ENCODE measurements at regions not wholly inside any gene's neighbourhood (a gene's known extent, or its start where the extent isn't known, plus 50 kb on each side); places are given as distances from the start of the nearest gene placed in this dataset.

GRCh38 chr6:11653028-11653583 lies 115.6 kb downstream of the TMEM170B start:
- DNase-seq (ENCODE audit: low spot score), result peak; percentile 31
- no peak overlapping the region for H3K27ac Mint-ChIP-seq
- H3K36me3 Mint-ChIP-seq (ENCODE audit: low read depth), result no peaks in the 10 kb centered on the region
- peaks cover 11% of the 10 kb centered on the region for H3K4me1 Mint-ChIP-seq (ENCODE audit: low read depth)
- peaks cover 16% of the 10 kb centered on the region for H3K27me3 Mint-ChIP-seq (ENCODE audit: low read depth)
- no peaks in the 10 kb centered on the region for H3K9me3 Mint-ChIP-seq
- H3K4me3 Mint-ChIP-seq (ENCODE audit: low read depth), result no peak overlapping the region
- intact Hi-C loops (cut with micrococcal nuclease), result loop anchor here (10.0 kb wide), 1 partner anchor 352 kb away; no protein-coding TSS in a partner anchor

DNA sequence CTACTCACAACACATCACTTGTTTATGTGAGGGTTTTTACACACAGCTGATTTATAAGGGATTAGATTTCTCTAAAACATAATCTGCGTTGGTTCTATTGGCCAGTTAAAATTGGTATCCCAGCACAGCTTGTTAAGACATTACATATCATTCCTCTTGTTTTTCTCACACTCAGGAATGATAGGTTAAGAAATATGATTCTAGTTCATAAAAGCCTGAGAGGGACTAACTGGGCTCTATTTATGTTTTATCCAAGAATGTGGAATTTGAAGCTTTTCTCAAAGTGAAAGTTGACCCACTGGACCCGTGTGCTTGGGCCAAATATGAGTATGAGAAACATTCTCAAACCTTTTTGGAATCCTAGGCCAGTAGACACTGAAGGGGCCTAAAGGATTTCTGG lies 117.3 kb downstream of the TMEM170B start:
- H3K36me3 Mint-ChIP-seq (ENCODE audit: low read depth), result no peaks in the 10 kb centered on the region
- peaks cover 16% of the 10 kb centered on the region for H3K27me3 Mint-ChIP-seq (ENCODE audit: low read depth)
- H3K4me1 Mint-ChIP-seq (ENCODE audit: low read depth), result peaks cover 11% of the 10 kb centered on the region
- intact Hi-C loops (cut with micrococcal nuclease), result loop anchor here (1.0 to 10.0 kb wide), 5 partner anchors 247 to 952 kb away; no protein-coding TSS in a partner anchor
- H3K27ac Mint-ChIP-seq, result no peak overlapping the region
- no peaks in the 10 kb centered on the region for H3K9me3 Mint-ChIP-seq
- no peak overlapping the region for H3K4me3 Mint-ChIP-seq (ENCODE audit: low read depth)
- no peak for DNase-seq (ENCODE audit: low spot score)

- H3K4me1 Mint-ChIP-seq (ENCODE audit: low read depth), result peaks cover 11% of the 10 kb centered on the region
- no peak for DNase-seq (ENCODE audit: low spot score)
- no peaks in the 10 kb centered on the region for H3K9me3 Mint-ChIP-seq
- no peak overlapping the region for H3K27ac Mint-ChIP-seq
- H3K36me3 Mint-ChIP-seq (ENCODE audit: low read depth), result no peaks in the 10 kb centered on the region
- no peak overlapping the region for H3K4me3 Mint-ChIP-seq (ENCODE audit: low read depth)
- peaks cover 16% of the 10 kb centered on the region for H3K27me3 Mint-ChIP-seq (ENCODE audit: low read depth)
- intact Hi-C loops (cut with micrococcal nuclease), result loop anchor here (5.0 to 10.0 kb wide), 3 partner anchors 246 to 951 kb away; no protein-coding TSS in a partner anchor
These were observed 118.9 kb downstream of the TMEM170B start for GRCh38 chr6:11656491-11656890.

- H3K27ac Mint-ChIP-seq, result no peak overlapping the region
- no peaks in the 10 kb centered on the region for H3K36me3 Mint-ChIP-seq (ENCODE audit: low read depth)
- H3K9me3 Mint-ChIP-seq, result peaks cover 4% of the 10 kb centered on the region
- peaks cover 11% of the 10 kb centered on the region for H3K27me3 Mint-ChIP-seq (ENCODE audit: low read depth)
- H3K4me3 Mint-ChIP-seq (ENCODE audit: low read depth), result no peak overlapping the region
- intact Hi-C loops (cut with micrococcal nuclease), result loop anchor here (5.0 to 10.0 kb wide), 3 partner anchors 243 to 948 kb away; no protein-coding TSS in a partner anchor
- DNase-seq (ENCODE audit: low spot score), result no peak
- peaks cover under 1% of the 10 kb centered on the region for H3K4me1 Mint-ChIP-seq (ENCODE audit: low read depth)
These were observed 118.8 kb downstream of the ADTRP start for GRCh38 chr6:11659757-11660156.

DNA sequence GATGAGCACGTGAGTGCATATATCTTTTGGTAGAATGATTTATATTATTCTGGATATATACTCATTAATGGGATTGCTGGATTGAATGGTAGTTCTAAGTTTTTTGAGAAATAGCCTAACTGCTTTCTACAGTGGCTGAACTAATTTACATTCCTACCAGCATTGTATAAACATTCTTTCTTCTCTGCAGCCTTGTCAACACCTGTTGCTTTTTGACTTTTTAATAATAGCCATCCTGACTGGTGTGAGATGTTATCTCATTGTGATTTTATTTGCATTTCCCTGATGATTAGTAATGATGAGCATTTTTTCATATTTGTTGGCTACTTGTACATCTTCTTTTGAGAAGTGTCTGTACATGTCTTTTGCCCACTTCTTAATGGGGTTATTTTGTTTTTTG lies 116.3 kb downstream of the ADTRP start:
- Mint-ChIP-seq H3K36me3 (ENCODE audit: low read depth) (no peaks in the 10 kb centered on the region), H3K27ac (no peak overlapping the region), H3K9me3 (peaks cover 4% of the 10 kb centered on the region), H3K4me1 (ENCODE audit: low read depth) (peaks cover 9% of the 10 kb centered on the region), H3K27me3 (ENCODE audit: low read depth) (peaks cover 5% of the 10 kb centered on the region), H3K4me3 (ENCODE audit: low read depth) (no peak overlapping the region)
- no peak for DNase-seq (ENCODE audit: low spot score)
- intact Hi-C loops (cut with micrococcal nuclease), result no loop called here

DNA sequence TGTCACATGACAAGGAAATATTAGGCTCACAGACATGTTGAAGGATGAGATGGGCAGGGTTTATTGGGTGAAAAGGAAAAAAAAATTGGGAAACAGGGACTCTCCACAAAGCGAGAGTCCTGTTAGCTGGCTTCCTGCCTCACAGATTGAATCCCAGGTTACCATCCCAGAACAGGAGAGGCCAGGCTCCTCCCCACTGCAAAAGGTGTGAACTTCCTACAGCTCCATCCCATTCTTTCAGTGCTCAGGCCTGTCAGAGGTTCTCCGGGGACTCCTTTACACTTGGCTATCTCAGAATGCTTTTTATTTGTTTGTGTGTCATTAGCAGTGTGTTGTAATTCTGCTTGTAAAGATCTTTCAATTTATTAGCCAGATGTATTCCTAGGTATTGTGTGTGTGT lies 115.1 kb downstream of the ADTRP start:
- Mint-ChIP-seq H3K27me3 (ENCODE audit: low read depth) (no peaks in the 10 kb centered on the region), H3K4me3 (ENCODE audit: low read depth) (no peak overlapping the region), H3K36me3 (ENCODE audit: low read depth) (no peaks in the 10 kb centered on the region), H3K9me3 (peaks cover 4% of the 10 kb centered on the region), H3K4me1 (ENCODE audit: low read depth) (peaks cover 9% of the 10 kb centered on the region), H3K27ac (no peak overlapping the region)
- no peak for DNase-seq (ENCODE audit: low spot score)
- intact Hi-C loops (cut with micrococcal nuclease), result no loop called here
